ENCODE measurements at regions not wholly inside any gene's neighbourhood (a gene's known extent, or its start where the extent isn't known, plus 50 kb on each side); places are given as distances from the start of the nearest gene placed in this dataset.
"Not testable (repeated sequence)": the region's sequence is repeated elsewhere in the genome, so short reads cannot be mapped to it uniquely, and the experiment has no call there.

DNA sequence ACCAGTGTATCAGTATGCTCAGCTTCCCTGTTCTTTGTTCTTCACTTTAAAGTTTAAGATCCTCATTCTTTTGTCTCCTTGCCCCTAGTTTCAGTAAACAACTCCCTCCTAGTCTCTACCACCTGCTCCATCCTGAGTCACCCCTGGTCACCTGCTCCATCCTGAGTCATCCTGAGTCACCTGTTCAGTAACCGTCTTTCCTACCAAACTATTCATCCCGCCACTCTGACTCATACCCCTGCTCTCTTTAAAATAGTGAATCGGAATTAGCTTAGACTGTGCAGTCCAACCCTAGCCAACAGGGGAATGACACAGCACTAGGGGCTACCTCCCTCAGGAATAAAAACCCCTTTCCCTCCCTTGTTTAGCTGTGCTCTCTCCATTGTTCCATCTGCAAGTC lies 888.1 kb upstream of the MDGA2 start:
- DNase-seq (ENCODE audit: low read depth): no peak
- H3K4me3 ChIP-seq (ENCODE audit: low read depth, low read length): no peak overlapping the region
- TF ChIP-seq, protein P1, sequence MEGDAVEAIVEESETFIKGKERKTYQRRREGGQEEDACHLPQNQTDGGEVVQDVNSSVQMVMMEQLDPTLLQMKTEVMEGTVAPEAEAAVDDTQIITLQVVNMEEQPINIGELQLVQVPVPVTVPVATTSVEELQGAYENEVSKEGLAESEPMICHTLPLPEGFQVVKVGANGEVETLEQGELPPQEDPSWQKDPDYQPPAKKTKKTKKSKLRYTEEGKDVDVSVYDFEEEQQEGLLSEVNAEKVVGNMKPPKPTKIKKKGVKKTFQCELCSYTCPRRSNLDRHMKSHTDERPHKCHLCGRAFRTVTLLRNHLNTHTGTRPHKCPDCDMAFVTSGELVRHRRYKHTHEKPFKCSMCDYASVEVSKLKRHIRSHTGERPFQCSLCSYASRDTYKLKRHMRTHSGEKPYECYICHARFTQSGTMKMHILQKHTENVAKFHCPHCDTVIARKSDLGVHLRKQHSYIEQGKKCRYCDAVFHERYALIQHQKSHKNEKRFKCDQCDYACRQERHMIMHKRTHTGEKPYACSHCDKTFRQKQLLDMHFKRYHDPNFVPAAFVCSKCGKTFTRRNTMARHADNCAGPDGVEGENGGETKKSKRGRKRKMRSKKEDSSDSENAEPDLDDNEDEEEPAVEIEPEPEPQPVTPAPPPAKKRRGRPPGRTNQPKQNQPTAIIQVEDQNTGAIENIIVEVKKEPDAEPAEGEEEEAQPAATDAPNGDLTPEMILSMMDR (conservative IDR thresholded peaks at IDR 0.05; ENCODE audit: low read depth, low read length): no peak

DNA sequence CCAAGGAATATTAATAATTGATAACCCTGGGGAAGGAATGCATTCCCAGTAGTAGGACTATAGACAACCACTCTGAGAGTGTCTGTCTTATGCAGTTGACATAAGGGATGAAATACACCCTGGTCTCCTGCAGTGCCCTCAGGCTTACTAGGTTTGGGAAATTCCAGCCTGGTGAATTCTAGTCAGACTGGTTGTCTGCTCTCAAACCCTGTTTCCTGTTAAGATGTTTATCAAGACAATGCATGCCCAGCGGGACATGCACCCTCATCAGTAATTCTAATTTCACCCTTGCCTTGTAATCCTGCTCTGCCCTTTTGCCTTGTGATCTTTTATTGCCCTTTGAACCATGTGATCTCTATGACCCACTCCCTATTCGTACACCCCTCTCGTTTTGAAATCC lies 886.0 kb upstream of the MDGA2 start:
- H3K4me3 ChIP-seq (ENCODE audit: low read depth, low read length); DNase-seq (ENCODE audit: low read depth): not testable (repeated sequence)

DNA sequence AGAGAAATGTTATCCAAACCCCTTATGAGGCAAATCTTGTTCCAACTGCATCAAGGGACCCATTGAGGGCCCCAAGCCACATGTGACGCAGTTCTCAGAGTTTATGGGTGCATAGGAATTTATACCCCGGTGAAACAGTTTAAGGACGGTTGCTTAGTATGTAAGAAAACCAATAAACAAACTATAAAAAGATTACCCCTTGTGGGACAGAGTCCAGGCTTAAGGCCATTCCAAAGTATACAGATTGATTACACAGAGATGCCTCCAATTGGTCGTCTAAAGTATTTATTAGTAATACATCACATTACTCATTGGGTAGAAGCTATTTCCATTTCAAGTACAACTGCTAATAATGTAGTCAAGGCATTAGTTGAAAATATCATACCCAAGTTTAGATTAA lies 885.0 kb upstream of the MDGA2 start:
- H3K4me3 ChIP-seq (ENCODE audit: low read depth, low read length): no peak overlapping the region
- DNase-seq (ENCODE audit: low read depth): no peak

GRCh38 chr14:48553443-48553842 lies 878.0 kb upstream of the MDGA2 start:
- H3K4me3 ChIP-seq (ENCODE audit: low read depth, low read length): no peak overlapping the region
- TF ChIP-seq, protein P1 (conservative IDR thresholded peaks at IDR 0.05; ENCODE audit: low read depth, low read length): no peak
- DNase-seq (ENCODE audit: low read depth): no peak

More for the DNA sequence above, 885.0 kb upstream of the MDGA2 start:
- TF ChIP-seq, protein P1 (conservative IDR thresholded peaks at IDR 0.05; ENCODE audit: low read depth, low read length): no peak

DNA sequence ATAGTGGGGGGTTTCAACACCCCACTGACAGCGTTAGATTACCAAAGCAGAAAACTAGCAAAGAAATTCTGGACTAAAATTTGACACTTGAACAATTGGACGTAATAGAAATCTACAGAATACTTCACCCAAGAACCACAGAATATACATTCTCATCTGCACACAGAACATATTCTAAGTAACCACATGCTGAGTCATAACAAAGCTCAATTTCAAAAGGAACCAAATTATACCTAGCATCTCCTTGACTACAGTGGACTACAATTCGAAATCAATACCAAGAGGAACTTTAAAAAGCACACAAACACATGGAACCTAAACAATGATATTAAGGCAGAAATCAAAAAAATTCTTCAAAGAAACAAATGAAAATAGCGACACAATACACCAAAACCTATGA lies 871.6 kb upstream of the MDGA2 start:
- TF ChIP-seq, protein P1 (conservative IDR thresholded peaks at IDR 0.05; ENCODE audit: low read depth, low read length): no peak
- H3K4me3 ChIP-seq (ENCODE audit: low read depth, low read length): no peak overlapping the region
- no peak for DNase-seq (ENCODE audit: low read depth)

DNA sequence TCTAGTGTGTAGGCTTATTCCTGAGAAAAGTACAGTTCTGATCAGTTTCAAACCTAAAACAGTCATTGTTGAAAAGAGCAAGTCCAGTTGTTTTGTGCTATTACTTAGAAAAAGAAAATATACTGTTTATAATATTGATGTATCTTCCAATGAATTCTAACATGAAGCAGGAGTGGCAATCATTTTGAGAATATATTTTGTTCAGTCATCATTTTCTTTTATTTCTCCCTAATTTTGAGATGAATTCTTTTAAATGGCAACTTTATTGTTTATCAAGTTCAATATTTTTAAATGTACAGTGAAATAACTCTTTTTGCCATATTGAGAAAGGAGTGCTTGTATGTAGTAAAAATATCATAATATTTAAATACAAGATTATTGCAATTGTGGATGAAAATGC lies 862.2 kb upstream of the MDGA2 start:
- TF ChIP-seq, protein P1 (conservative IDR thresholded peaks at IDR 0.05; ENCODE audit: low read depth, low read length): no peak
- DNase-seq (ENCODE audit: low read depth): no peak
- H3K4me3 ChIP-seq (ENCODE audit: low read depth, low read length): no peak overlapping the region

DNA sequence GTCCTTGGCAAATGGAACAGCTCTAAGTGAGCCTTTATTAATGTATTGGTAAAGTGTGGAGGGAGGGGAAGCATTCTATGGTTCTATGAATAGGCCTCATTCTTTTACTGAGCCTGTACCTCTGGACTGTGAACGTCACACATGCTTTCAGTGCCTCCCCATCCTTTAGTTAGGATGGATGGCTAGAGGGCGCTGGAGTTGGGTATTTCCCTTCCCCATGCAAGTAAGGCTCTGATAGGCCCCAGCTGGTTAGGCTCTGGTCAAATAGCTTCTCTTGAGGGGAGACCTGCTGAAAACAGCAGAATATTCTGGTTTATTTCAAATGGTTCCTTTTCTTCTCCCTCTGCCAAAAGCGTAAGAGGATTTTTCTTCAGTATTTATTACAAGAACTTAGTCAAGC lies 860.9 kb upstream of the MDGA2 start:
- H3K4me3 ChIP-seq (ENCODE audit: low read depth, low read length): no peak overlapping the region
- DNase-seq (ENCODE audit: low read depth): no peak
- TF ChIP-seq, protein P1 (conservative IDR thresholded peaks at IDR 0.05; ENCODE audit: low read depth, low read length): no peak

- DNase-seq (ENCODE audit: low read depth): no peak
- TF ChIP-seq, protein P1 (conservative IDR thresholded peaks at IDR 0.05; ENCODE audit: low read depth, low read length): no peak
- H3K4me3 ChIP-seq (ENCODE audit: low read depth, low read length): no peak overlapping the region
These were observed 852.4 kb upstream of the MDGA2 start for GRCh38 chr14:48527832-48528231.
